RWPE1 (cell line): ENCODE measurements at regions not wholly inside any gene's neighbourhood (a gene's known extent, or its start where the extent isn't known, plus 50 kb on each side); places are given as distances from the start of the nearest gene placed in this dataset.

Source experiments
- CTCF ChIA-PET: fragments of 350-600 bp; sonication (Branson Sonifier 250); formaldehyde crosslinking; extraction: SDS; loops from one replicate; lab custom pipeline; 2021; lab: Yijun Ruan, JAX
- POLR2A ChIA-PET: fragments of 400-600 bp; formaldehyde crosslinking; extraction: SDS; loops from one replicate; lab custom pipeline; 2020; ENCODE audit warnings: antibody characterized with exemption; ENCODE audit not compliant: low non-redundant PET; lab: Yijun Ruan, JAX
- DNase-seq: peaks from one replicate; pipeline ENCODE4 v3.0.0; 2012; ENCODE audit warnings: low spot score
- H3K27ac ChIP-seq: fragments of 450-650 bp; 2 replicates; pipeline ENCODE4 v1.5.1; 2017
- TF ChIP-seq, protein P1 (sequence below): fragments of 450-650 bp; conservative IDR thresholded peaks from 2 replicates; pipeline ENCODE4 v1.5.1; 2017; ENCODE audit warnings: low read depth, mild to moderate bottlenecking

DNA sequence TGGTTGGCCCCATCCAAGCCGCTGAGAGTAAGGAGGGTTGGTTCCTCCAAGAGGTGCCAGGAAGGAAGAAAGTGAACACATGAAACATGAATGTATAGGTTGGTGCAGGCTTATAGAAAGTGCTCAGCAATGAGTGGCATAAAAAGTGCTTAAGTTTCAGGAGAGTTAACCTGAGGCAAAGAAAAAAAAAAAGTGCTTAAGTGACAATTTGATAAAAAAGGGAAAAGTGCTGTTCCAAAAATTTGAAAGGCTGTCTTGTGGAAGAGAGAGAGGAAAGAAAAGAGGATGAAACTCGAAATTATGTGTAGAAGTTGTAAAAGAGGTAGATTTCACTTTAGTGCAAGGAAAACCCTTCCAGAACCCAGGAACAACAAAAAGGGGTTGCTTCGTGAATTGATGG, 85.5 kb upstream of the MAP4K4 start:
- DNase-seq = no peak
- H3K27ac ChIP-seq = no peak overlapping the region
- ChIA-PET POLR2A (no interaction called here), CTCF (no interaction called here)
- TF ChIP-seq, protein P1, sequence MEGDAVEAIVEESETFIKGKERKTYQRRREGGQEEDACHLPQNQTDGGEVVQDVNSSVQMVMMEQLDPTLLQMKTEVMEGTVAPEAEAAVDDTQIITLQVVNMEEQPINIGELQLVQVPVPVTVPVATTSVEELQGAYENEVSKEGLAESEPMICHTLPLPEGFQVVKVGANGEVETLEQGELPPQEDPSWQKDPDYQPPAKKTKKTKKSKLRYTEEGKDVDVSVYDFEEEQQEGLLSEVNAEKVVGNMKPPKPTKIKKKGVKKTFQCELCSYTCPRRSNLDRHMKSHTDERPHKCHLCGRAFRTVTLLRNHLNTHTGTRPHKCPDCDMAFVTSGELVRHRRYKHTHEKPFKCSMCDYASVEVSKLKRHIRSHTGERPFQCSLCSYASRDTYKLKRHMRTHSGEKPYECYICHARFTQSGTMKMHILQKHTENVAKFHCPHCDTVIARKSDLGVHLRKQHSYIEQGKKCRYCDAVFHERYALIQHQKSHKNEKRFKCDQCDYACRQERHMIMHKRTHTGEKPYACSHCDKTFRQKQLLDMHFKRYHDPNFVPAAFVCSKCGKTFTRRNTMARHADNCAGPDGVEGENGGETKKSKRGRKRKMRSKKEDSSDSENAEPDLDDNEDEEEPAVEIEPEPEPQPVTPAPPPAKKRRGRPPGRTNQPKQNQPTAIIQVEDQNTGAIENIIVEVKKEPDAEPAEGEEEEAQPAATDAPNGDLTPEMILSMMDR = no peak

DNA sequence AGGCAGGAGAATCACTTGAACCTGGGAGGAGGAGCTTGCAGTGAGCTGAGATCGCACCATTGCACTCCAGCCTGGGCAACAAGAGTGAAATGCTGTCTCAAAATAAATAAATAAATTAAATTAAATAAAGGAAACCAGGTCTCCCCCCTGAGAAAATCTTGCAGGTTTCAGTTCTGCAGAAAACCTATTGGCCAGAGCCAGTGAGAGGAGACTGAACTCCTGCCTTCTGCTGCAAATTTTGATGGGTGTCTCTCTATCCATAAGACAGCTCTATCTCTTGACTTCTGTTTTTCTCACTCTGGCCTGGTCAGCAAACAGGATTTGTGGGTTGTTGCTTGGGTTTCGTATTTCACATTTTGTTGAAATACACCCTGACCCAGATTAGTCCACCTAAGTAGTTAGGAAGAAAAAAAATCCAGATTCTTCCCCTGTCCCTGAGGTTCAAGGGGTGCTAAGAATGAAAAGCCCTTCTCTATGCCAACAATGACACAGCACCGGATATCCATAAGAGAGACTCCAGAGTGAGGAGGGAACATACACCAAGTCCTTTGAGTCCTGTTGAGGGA, 86.7 kb upstream of the MAP4K4 start:
- H3K27ac ChIP-seq = no peak overlapping the region
- ChIA-PET POLR2A (no interaction called here), CTCF (no interaction called here)
- no peak for DNase-seq
- TF ChIP-seq, protein P1 = no peak

GRCh38 chr2:101609433-101609832, 88.1 kb upstream of the MAP4K4 start:
- ChIA-PET POLR2A (no interaction called here), CTCF (no interaction called here)
- DNase-seq = no peak
- TF ChIP-seq, protein P1 = no peak
- no peak overlapping the region for H3K27ac ChIP-seq

- ChIA-PET POLR2A (no interaction called here), CTCF (no interaction called here)
- TF ChIP-seq, protein P1 = no peak
- no peak overlapping the region for H3K27ac ChIP-seq
- DNase-seq = no peak
These were observed 88.8 kb upstream of the MAP4K4 start for GRCh38 chr2:101608408-101609310.

DNA sequence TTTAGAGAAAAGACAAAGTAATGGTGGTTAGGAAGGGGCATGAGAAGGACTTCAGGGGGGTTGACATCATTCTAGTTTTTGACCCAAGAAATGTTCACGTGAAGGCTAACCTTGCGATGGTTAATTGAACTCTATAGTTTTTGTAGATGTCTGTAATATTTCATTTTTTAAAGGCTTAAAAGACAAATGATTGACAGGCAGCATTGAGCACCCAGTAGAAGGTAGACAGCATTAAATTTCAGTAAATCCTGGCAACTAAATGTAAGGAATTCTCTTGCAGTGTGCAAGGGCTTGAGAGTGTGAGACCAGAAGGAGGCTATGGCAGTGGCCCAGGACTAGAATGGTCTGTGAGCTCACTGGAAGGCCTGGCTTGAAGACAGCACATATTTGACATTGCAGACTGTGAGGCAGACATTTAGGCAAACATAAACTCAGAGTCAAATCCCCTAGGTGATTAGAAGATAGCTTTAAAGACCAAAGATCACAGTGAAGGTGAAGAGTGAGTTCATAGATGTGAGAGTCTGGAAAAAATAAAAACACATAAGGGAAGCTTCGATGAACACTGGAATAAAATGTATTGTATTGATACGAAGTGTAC, 100.1 kb upstream of the MAP4K4 start:
- H3K27ac ChIP-seq = no peak overlapping the region
- CTCF ChIA-PET = no interaction called here
- no peak for DNase-seq
- POLR2A ChIA-PET = no interaction called here
- TF ChIP-seq, protein P1 = no peak

DNA sequence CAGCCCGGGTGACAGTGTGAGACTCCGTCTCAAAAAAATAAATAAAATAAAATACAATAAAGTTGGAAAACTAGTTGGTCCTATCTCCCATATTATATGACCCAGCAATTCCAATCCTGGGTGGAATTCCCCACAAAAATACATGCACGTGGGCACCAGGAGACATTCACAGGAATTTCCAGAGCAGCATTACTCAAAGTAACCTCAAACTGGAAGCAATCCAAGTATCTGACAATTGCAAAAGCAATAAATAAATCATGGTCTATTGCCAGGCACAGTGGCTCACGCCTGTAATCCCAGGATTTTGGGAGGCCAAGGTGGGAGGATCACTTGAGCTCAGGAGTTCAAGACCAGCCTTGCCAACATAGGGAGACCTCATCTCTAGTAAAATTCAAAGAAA, 101.2 kb upstream of the MAP4K4 start:
- no peak for DNase-seq
- CTCF ChIA-PET = interaction anchor here (0.7 kb wide), 1 partner anchor 165 kb away, joined by 4 read pairs; no protein-coding TSS in a partner anchor
- no peak overlapping the region for H3K27ac ChIP-seq
- TF ChIP-seq, protein P1 = no peak
- POLR2A ChIA-PET = no interaction called here
